ENCODE measurements at regions not wholly inside any gene's neighbourhood (a gene's known extent, or its start where the extent isn't known, plus 50 kb on each side); places are given as distances from the start of the nearest gene placed in this dataset.
A peak's percentile ranks its signal among the peaks of the same experiment; 100 is the strongest.

GRCh38 chr5:54645882-54646355 is 128.4 kb downstream of the SNX18 start:
- DNase-seq (ENCODE audit: low spot score): no peak

- no peak for DNase-seq (ENCODE audit: low spot score)
These were observed 126.7 kb downstream of the SNX18 start for GRCh38 chr5:54644226-54644625.

GRCh38 chr5:54643685-54644106 is 126.1 kb downstream of the SNX18 start:
- no peak for DNase-seq (ENCODE audit: low spot score)

GRCh38 chr5:54639621-54640020 is 122.1 kb downstream of the SNX18 start:
- no peak for DNase-seq (ENCODE audit: low spot score)

GRCh38 chr5:54638106-54638505 is 120.5 kb downstream of the SNX18 start:
- no peak for DNase-seq (ENCODE audit: low spot score)

GRCh38 chr5:54637654-54638053 is 120.1 kb downstream of the SNX18 start:
- DNase-seq (ENCODE audit: low spot score): no peak

- no peak for DNase-seq (ENCODE audit: low spot score)
These were observed 116.5 kb downstream of the SNX18 start for GRCh38 chr5:54634089-54634488.

- no peak for DNase-seq (ENCODE audit: low spot score)
These were observed 114.7 kb downstream of the SNX18 start for GRCh38 chr5:54632131-54632701.

GRCh38 chr5:54630738-54631359 is 113.3 kb downstream of the SNX18 start:
- no peak for DNase-seq (ENCODE audit: low spot score)

GRCh38 chr5:54629115-54629514 is 111.6 kb downstream of the SNX18 start:
- DNase-seq (ENCODE audit: low spot score): no peak

- peak; percentile 13 for DNase-seq (ENCODE audit: low spot score)
These were observed 110.5 kb downstream of the SNX18 start for GRCh38 chr5:54628050-54628449.

GRCh38 chr5:54626407-54626806 is 108.8 kb downstream of the SNX18 start:
- DNase-seq (ENCODE audit: low spot score): no peak

GRCh38 chr5:54624805-54625568 is 107.4 kb downstream of the SNX18 start:
- no peak for DNase-seq (ENCODE audit: low spot score)

GRCh38 chr5:54621709-54622108 is 104.2 kb downstream of the SNX18 start:
- DNase-seq (ENCODE audit: low spot score): no peak

GRCh38 chr5:54621048-54621447 is 103.5 kb downstream of the SNX18 start:
- no peak for DNase-seq (ENCODE audit: low spot score)

- DNase-seq (ENCODE audit: low spot score): no peak
These were observed 102.8 kb downstream of the SNX18 start for GRCh38 chr5:54620141-54620933.

- DNase-seq (ENCODE audit: low spot score): no peak
These were observed 102.2 kb downstream of the SNX18 start for GRCh38 chr5:54619731-54620130.

- DNase-seq (ENCODE audit: low spot score): no peak
These were observed 99.1 kb downstream of the SNX18 start for GRCh38 chr5:54616518-54617220.

GRCh38 chr5:54616031-54616430 is 98.5 kb downstream of the SNX18 start:
- no peak for DNase-seq (ENCODE audit: low spot score)

GRCh38 chr5:54615381-54615780 is 97.8 kb downstream of the SNX18 start:
- DNase-seq (ENCODE audit: low spot score): no peak

- DNase-seq (ENCODE audit: low spot score): no peak
These were observed 95.2 kb downstream of the SNX18 start for GRCh38 chr5:54612711-54613110.
